C4-2B (cell line): ENCODE measurements at regions not wholly inside any gene's neighbourhood (a gene's known extent, or its start where the extent isn't known, plus 50 kb on each side); places are given as distances from the start of the nearest gene placed in this dataset.

Experiments
- CTCF ChIP-seq: fragments of 450-650 bp; conservative IDR thresholded peaks from 2 replicates; pipeline ENCODE4 v1.5.1; 2017; ENCODE audit warnings: mild to moderate bottlenecking
- ZFX ChIP-seq: fragments of 450-650 bp; IDR thresholded peaks from 2 replicates; pipeline ENCODE4 v1.6.1; 2017

DNA sequence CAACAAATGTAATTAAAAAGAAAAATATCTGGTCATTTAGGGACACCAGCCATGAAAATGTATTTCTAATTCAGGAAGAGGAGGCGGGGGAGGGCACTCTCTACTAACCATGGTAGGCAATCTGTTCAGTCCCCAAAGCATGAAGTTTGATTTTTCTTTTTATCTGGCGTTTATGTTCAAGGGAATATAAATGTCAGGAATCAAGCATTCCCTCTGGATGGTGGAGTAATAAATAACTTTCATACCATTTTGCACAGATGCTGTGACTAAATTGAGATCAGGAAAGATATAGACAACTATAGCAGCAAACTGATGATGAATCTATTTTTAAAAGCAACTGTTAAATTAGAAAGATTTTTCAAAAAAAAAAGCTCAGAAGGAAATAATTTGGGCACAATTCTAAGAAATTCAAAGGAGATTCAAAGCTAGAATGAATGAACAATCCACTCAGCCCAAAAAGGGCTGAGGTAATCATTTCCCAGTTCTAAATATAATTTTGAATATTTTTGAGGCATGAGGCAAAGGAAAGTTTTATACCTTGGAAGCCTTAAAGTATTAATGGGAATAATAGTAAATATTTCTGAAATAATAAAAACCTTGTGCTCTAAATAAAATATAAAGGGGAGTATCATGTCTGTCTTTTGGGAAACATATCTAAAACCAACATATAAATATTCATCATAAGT is 146.4 kb upstream of the POU2AF2 start:
- TF ChIP-seq CTCF (no peak), ZFX (no peak)
